Heart left ventricle (tissue), 16 donors: ENCODE measurements at regions not wholly inside any gene's neighbourhood (a gene's known extent, or its start where the extent isn't known, plus 50 kb on each side); places are given as distances from the start of the nearest gene placed in this dataset.

Source experiments
- ATAC-seq, 4 donors: fragments of 200-7000 bp; cut with Tn5 transposase; one replicate each; pipeline ENCODE4 v1.9.1; 2020 to 2022; ENCODE audit warnings: moderate library complexity in 4 of 4, mild to moderate bottlenecking in 3 of 4, moderate number of reproducible peaks in 1 of 4
- DNase-seq, 5 donors: peaks; one replicate each; pipeline ENCODE4 v3.0.0-alpha.2; 2020
- H3K27ac ChIP-seq, 12 donors: fragments of 200-600 bp; sonication (generic) in 4 of 12; one replicate each; pipeline versions ENCODE4 v1.5.0 to v1.8.0; 2016 to 2022; ENCODE audit warnings: mild to moderate bottlenecking in 2 of 12
- H3K27me3 ChIP-seq, 9 donors: fragments of 200-600 bp; sonication (generic) in 2 of 9; one replicate each; pipeline versions ENCODE4 v1.5.1 to v1.8.0; 2016 to 2022; ENCODE audit warnings: mild to moderate bottlenecking in 3 of 9
- H3K36me3 ChIP-seq, 9 donors: fragments of 200-600 bp; sonication (generic) in 2 of 9; one replicate each; pipeline versions ENCODE4 v1.5.0 to v1.8.0; 2018 to 2022; ENCODE audit warnings: mild to moderate bottlenecking in 2 of 9
- H3K4me1 ChIP-seq, 12 donors: fragments of 200-600 bp; sonication (generic) in 4 of 12; one replicate each; pipeline versions ENCODE4 v1.5.0 to v1.8.0; 2016 to 2022; ENCODE audit warnings: mild to moderate bottlenecking in 3 of 12
- H3K4me3 ChIP-seq, 12 donors: fragments of 200-600 bp; sonication (generic) in 4 of 12; one replicate each; pipeline versions ENCODE4 v1.5.0 to v1.8.0; 2017 to 2022; ENCODE audit warnings: mild to moderate bottlenecking in 9 of 12, moderate library complexity in 4 of 12
- H3K9me3 ChIP-seq, 12 donors: fragments of 200-600 bp; sonication (generic) in 4 of 12; one replicate each; pipeline versions ENCODE4 v1.5.0 to v1.8.0; 2016 to 2022; ENCODE audit warnings: mild to moderate bottlenecking in 1 of 12
- CTCF ChIP-seq, 12 donors: fragments of 200-600 bp; sonication (generic) in 4 of 12; IDR thresholded peaks; one replicate each; pipeline versions ENCODE4 v1.5.0 to v1.8.0; 2018 to 2022; ENCODE audit warnings: antibody characterized with exemption in 12 of 12, mild to moderate bottlenecking in 5 of 12
- POLR2A ChIP-seq, 2 donors: fragments of 450-650 bp; IDR thresholded peaks; one replicate each; pipeline ENCODE4 v1.6.1; 2017; ENCODE audit warnings: antibody characterized with exemption in 2 of 2, mild to moderate bottlenecking in 2 of 2, moderate library complexity in 2 of 2
- WGBS, 4 donors: extraction: QIAGEN DNeasy Blood & Tissue Kit in 2 of 4; methylation state at CpG; one replicate each; pipeline versions ENCODE4 v1.1.5 to v1.1.7; 2013 to 2018; 5-methylcytosine and 5-hydroxymethylcytosine counted together
- intact Hi-C, 10 donors: fragments of 100-400 bp; cut with DNase I; formaldehyde crosslinking; loops; one replicate each; pipeline versions ENCODE4 v1.11.1 to v1.14.2; 2022
- donor health status: ischemic (EF 13 %, LVEDD 7.1; RV severe dilation, severe dysfunction).
- donor health status: healthy with polysubstance abuse.
- donor health status: DM: no; HTN: yes; CAD: no.
- donor health status: DM: no; HTN: no; CAD: no.
- donor health status: ischemic (EF 25% LVEDD 6.9; RV normal size, moderate dysfunction).
- donor health status: ischemic (EF 25% LVEDD 5.7; RV mildly dilated, moderate dysfunction).
- donor health status: healthy.
- donor health status: DM: yes; HTN: yes; CAD: no.
- donor health status: ischemic (EF 35%, LVEDD 5.7; RV mildly dilated, moderate dysfunction).
- donor health status: nonischemic (EF 11% LVEDD 7.7; RV severe dilation, severe dysfunction).
- donor health status: DM: yes; HTN: yes; CAD: no.
- donor health status: PGD.
- donor health status: ischemic (EF 29% LVEDD 5.4; RV normal size, mild dysfunction).
- donor health status: nonischemic (EF 23%, LVEDD 6.1; RV moderate dilation, normal function).

DNA sequence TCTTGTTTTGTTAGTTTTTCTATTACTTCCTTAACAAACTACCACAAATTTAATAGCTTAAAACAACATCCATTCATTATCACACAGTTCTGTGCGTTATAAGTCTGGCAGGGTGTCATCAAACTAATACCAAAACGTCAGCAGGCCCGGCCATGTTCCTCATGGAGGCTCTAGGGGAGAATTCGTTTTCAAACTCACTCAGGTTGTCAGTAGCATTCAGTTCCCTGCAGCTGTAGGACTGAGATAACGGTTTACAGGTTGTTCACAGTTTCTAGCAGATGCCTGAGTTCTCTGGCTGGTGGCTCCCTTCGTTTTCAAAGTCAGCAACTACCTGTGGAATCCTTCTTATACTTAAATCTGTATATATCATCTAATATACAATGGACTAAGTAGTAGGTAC lies 72.5 kb upstream of the PRSS16 start:
- ATAC-seq (no peak), DNase-seq (no peak)
- no peak for TF ChIP-seq CTCF (IDR thresholded peaks at IDR 0.05)
- no peak for TF ChIP-seq POLR2A (IDR thresholded peaks at IDR 0.05)
- peaks cover 0 to 17% (median 5%) of the 10 kb centered on the region in 12 donors for H3K4me1 ChIP-seq
- WGBS, 4 donors: 52 to 61% (median 53%) methylated on average over 6 of the region's 6 CpGs
- no peak overlapping the region for H3K27ac ChIP-seq
- no peaks in the 10 kb centered on the region for H3K36me3 ChIP-seq
- intact Hi-C loops: loop anchor here in 7 of 10 donors (5.0 to 10.0 kb wide), 8 partner anchors 297 to 727 kb away; partner anchors contain the start of gene ZNF184 (in 2 of the 7)
- H3K27me3 ChIP-seq: no peaks in the 10 kb centered on the region
- no peak overlapping the region for H3K4me3 ChIP-seq
- H3K9me3 ChIP-seq: no peaks in the 10 kb centered on the region

- Histone ChIP-seq H3K9me3 (no peaks in the 10 kb centered on the region), H3K36me3 (no peaks in the 10 kb centered on the region), H3K4me1 (peaks cover 0 to 17% (median 5%) of the 10 kb centered on the region in 12 donors), H3K27ac (no peak overlapping the region), H3K27me3 (no peaks in the 10 kb centered on the region), H3K4me3 (peak overlapping the region in 2 of 12 donors; percentile 71 to 73)
- DNase-seq: no peak
- peak in 1 of 4 donors; percentile 21 for ATAC-seq
- no peak for TF ChIP-seq POLR2A (IDR thresholded peaks at IDR 0.05)
- no peak for TF ChIP-seq CTCF (IDR thresholded peaks at IDR 0.05)
- WGBS, 4 donors: 48 to 52% (median 50%) methylated on average over 9 of the region's 9 CpGs
- intact Hi-C loops: loop anchor here in 7 of 10 donors (5.0 to 10.0 kb wide), 8 partner anchors 296 to 726 kb away; partner anchors contain the start of gene ZNF184 (in 2 of the 7)
Measured at GRCh38 chr6:27176096-27176495, 71.4 kb upstream of the PRSS16 start.

- ATAC-seq (peak; percentile 68 to 89 (median 84)), DNase-seq (peak; percentile 37 to 72 (median 49))
- intact Hi-C loops: loop anchor here in 7 of 10 donors (5.0 to 10.0 kb wide), 8 partner anchors 295 to 725 kb away; partner anchors contain the start of gene ZNF184 (in 2 of the 7)
- peak overlapping the region; percentile 62 to 96 (median 76) for H3K4me3 ChIP-seq
- no peaks in the 10 kb centered on the region for H3K36me3 ChIP-seq
- TF ChIP-seq CTCF (IDR thresholded peaks at IDR 0.05) (no peak), POLR2A (IDR thresholded peaks at IDR 0.05) (no peak)
- H3K9me3 ChIP-seq: no peaks in the 10 kb centered on the region
- H3K4me1 ChIP-seq: peaks cover 0 to 17% (median 5%) of the 10 kb centered on the region in 12 donors
- 5 to 8% (median 6%) methylated on average over 38 of the region's 38 CpGs for WGBS, 4 donors
- peak overlapping the region in 11 of 12 donors; percentile 14 to 83 (median 67) for H3K27ac ChIP-seq
- no peaks in the 10 kb centered on the region for H3K27me3 ChIP-seq
Measured at GRCh38 chr6:27176523-27177484, 70.7 kb upstream of the PRSS16 start.
